ENCODE measurements at regions not wholly inside any gene's neighbourhood (a gene's known extent, or its start where the extent isn't known, plus 50 kb on each side); places are given as distances from the start of the nearest gene placed in this dataset.
"Not testable (repeated sequence)": the region's sequence is repeated elsewhere in the genome, so short reads cannot be mapped to it uniquely, and the experiment has no call there.

DNA sequence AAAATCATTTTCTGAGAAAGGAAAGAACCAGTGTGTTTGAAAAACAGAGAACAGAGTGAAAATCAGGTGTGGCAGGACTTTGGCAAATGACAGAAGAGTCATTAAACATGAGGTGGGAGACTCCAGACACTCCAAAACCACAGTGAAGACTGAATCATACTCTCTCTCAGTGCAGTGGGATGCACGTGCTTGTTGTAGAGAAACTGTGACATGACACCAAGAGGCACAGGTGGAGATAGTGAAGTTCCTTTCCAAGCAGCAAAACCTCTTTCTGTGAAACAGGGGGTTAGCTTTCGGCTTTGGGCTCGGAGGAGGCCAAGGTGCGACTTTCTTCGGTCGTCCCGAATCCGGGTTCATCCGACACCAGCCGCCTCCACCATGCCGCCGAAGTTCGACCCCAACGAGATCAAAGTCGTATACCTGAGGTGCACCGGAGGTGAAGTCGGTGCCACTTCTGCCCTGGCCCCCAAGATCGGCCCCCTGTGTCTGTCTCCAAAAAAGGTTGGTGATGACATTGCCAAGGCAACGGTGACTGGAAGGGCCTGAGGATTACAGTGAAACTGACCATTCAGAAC, 599.0 kb downstream of the DOK5 start:
- not testable (repeated sequence) for TF ChIP-seq TARDBP (IDR thresholded peaks at IDR 0.05); FOXM1 (IDR thresholded peaks at IDR 0.05; ENCODE audit: borderline replicate concordance); HDGF (IDR thresholded peaks at IDR 0.05; ENCODE audit: borderline replicate concordance); SP1 (IDR thresholded peaks at IDR 0.05); L3MBTL2 (conservative IDR thresholded peaks at IDR 0.05); BHLHE40 (IDR thresholded peaks at IDR 0.05; ENCODE audit: borderline replicate concordance); NFRKB (IDR thresholded peaks at IDR 0.05)
